ENCODE measurements at regions not wholly inside any gene's neighbourhood (a gene's known extent, or its start where the extent isn't known, plus 50 kb on each side); places are given as distances from the start of the nearest gene placed in this dataset.

DNA sequence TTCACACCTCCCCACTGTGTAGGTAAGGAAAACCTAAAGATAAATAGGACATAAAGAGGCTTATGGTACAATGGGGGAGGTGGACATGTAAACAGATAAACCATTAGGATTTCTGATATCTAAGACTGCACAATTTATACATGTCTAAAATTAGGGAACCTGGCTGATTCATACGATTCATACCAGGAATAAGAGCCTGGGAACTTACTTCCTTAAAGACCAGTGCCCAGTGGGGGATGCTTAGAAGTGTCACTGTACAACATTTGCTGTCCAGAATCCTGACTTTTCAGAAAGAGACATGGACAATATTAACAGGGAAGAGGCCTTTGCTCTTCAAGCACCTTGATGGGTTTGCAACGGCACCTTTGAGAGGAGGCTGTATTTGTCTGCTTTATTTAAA lies 116.8 kb upstream of the KIT start:
- no peak overlapping the region for H3K4me3 ChIP-seq (ENCODE audit: low read depth in 2 of 2, low read length in 1 of 2)
- H4K20me1 ChIP-seq (ENCODE audit: insufficient read depth), result no peaks in the 10 kb centered on the region
- H3K27me3 ChIP-seq (ENCODE audit: insufficient read depth), result no peaks in the 10 kb centered on the region
- H2AFZ ChIP-seq (ENCODE audit: low read depth), result no peak overlapping the region
- H3K36me3 ChIP-seq (replicated peaks in 1 of 2; ENCODE audit: control insufficient read depth in 1 of 2, insufficient read depth in 2 of 2, low read length in 1 of 2), result no peaks in the 10 kb centered on the region
- 59% methylated on average over 2 of the region's 2 CpGs for WGBS (ENCODE audit: low lambda C conversion rate)
- no peaks in the 10 kb centered on the region for H3K9me2 ChIP-seq
- H3K4me2 ChIP-seq, result no peak overlapping the region
- POLR2A ChIA-PET, result interaction anchor here (1.1 kb wide), 1 partner anchor 17 kb away, joined by 3 read pairs; no protein-coding TSS in a partner anchor
- H3K9me3 ChIP-seq, result no peaks in the 10 kb centered on the region
- no peak for DNase-seq
- H3K9ac ChIP-seq, result peak overlapping the region; percentile 11; the same call in 1 of the 2 replicates
- no peaks in the 10 kb centered on the region for H3K79me2 ChIP-seq (ENCODE audit: insufficient read depth)
- no peaks in the 10 kb centered on the region for H3F3A ChIP-seq (replicated peaks; ENCODE audit: insufficient read depth)
- H3K27ac ChIP-seq (ENCODE audit: low read depth in 2 of 2, low read length in 1 of 2), result peak overlapping the region in 1 of 2 experiments; percentile 68; a peak in 1 of 4 replicates
- CTCF ChIA-PET, result no interaction called here
- no peak for TF ChIP-seq USF2 (IDR thresholded peaks at IDR 0.05; ENCODE audit: borderline replicate concordance, low read depth, low read length)
- TF ChIP-seq FOXJ3 (CRISPR knock-in tag; IDR thresholded peaks at IDR 0.05), result no peak
- no peak for TF ChIP-seq ELF1 (IDR thresholded peaks at IDR 0.05)
- TF ChIP-seq, protein P1, sequence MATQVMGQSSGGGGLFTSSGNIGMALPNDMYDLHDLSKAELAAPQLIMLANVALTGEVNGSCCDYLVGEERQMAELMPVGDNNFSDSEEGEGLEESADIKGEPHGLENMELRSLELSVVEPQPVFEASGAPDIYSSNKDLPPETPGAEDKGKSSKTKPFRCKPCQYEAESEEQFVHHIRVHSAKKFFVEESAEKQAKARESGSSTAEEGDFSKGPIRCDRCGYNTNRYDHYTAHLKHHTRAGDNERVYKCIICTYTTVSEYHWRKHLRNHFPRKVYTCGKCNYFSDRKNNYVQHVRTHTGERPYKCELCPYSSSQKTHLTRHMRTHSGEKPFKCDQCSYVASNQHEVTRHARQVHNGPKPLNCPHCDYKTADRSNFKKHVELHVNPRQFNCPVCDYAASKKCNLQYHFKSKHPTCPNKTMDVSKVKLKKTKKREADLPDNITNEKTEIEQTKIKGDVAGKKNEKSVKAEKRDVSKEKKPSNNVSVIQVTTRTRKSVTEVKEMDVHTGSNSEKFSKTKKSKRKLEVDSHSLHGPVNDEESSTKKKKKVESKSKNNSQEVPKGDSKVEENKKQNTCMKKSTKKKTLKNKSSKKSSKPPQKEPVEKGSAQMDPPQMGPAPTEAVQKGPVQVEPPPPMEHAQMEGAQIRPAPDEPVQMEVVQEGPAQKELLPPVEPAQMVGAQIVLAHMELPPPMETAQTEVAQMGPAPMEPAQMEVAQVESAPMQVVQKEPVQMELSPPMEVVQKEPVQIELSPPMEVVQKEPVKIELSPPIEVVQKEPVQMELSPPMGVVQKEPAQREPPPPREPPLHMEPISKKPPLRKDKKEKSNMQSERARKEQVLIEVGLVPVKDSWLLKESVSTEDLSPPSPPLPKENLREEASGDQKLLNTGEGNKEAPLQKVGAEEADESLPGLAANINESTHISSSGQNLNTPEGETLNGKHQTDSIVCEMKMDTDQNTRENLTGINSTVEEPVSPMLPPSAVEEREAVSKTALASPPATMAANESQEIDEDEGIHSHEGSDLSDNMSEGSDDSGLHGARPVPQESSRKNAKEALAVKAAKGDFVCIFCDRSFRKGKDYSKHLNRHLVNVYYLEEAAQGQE (IDR thresholded peaks at IDR 0.05; ENCODE audit: low read depth, low read length), result no peak
- TF ChIP-seq FOXM1 (IDR thresholded peaks at IDR 0.05; ENCODE audit: low read depth), result no peak
- TF ChIP-seq NFIC (IDR thresholded peaks at IDR 0.05; ENCODE audit: borderline replicate concordance), result no peak
- TF ChIP-seq TCF12 (IDR thresholded peaks at IDR 0.05), result no peak
- no peak for TF ChIP-seq MAX (IDR thresholded peaks at IDR 0.05; ENCODE audit: low read depth)
- no peak for TF ChIP-seq SMC3 (IDR thresholded peaks at IDR 0.05; ENCODE audit: low read depth, low read length)
- TF ChIP-seq, protein P2, sequence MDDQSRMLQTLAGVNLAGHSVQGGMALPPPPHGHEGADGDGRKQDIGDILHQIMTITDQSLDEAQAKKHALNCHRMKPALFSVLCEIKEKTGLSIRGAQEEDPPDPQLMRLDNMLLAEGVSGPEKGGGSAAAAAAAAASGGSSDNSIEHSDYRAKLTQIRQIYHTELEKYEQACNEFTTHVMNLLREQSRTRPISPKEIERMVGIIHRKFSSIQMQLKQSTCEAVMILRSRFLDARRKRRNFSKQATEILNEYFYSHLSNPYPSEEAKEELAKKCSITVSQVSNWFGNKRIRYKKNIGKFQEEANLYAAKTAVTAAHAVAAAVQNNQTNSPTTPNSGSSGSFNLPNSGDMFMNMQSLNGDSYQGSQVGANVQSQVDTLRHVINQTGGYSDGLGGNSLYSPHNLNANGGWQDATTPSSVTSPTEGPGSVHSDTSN (IDR thresholded peaks at IDR 0.05), result no peak
- no peak for TF ChIP-seq RXRA (IDR thresholded peaks at IDR 0.05; ENCODE audit: borderline replicate concordance, low read depth)
- no peak for TF ChIP-seq TAF1 (IDR thresholded peaks at IDR 0.05; ENCODE audit: borderline replicate concordance, low read depth, low read length)
- TF ChIP-seq SIN3A (IDR thresholded peaks at IDR 0.05; ENCODE audit: borderline replicate concordance, low read depth, low read length), result no peak
- TF ChIP-seq, protein P3, sequence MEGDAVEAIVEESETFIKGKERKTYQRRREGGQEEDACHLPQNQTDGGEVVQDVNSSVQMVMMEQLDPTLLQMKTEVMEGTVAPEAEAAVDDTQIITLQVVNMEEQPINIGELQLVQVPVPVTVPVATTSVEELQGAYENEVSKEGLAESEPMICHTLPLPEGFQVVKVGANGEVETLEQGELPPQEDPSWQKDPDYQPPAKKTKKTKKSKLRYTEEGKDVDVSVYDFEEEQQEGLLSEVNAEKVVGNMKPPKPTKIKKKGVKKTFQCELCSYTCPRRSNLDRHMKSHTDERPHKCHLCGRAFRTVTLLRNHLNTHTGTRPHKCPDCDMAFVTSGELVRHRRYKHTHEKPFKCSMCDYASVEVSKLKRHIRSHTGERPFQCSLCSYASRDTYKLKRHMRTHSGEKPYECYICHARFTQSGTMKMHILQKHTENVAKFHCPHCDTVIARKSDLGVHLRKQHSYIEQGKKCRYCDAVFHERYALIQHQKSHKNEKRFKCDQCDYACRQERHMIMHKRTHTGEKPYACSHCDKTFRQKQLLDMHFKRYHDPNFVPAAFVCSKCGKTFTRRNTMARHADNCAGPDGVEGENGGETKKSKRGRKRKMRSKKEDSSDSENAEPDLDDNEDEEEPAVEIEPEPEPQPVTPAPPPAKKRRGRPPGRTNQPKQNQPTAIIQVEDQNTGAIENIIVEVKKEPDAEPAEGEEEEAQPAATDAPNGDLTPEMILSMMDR (IDR thresholded peaks at IDR 0.05), result no peak
- TF ChIP-seq EP300 (IDR thresholded peaks at IDR 0.05; ENCODE audit: borderline replicate concordance in 1 of 2, low read depth in 1 of 2, low read length in 1 of 2), result no peak
- TF ChIP-seq, protein P4, sequence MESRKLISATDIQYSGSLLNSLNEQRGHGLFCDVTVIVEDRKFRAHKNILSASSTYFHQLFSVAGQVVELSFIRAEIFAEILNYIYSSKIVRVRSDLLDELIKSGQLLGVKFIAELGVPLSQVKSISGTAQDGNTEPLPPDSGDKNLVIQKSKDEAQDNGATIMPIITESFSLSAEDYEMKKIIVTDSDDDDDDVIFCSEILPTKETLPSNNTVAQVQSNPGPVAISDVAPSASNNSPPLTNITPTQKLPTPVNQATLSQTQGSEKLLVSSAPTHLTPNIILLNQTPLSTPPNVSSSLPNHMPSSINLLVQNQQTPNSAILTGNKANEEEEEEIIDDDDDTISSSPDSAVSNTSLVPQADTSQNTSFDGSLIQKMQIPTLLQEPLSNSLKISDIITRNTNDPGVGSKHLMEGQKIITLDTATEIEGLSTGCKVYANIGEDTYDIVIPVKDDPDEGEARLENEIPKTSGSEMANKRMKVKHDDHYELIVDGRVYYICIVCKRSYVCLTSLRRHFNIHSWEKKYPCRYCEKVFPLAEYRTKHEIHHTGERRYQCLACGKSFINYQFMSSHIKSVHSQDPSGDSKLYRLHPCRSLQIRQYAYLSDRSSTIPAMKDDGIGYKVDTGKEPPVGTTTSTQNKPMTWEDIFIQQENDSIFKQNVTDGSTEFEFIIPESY (IDR thresholded peaks at IDR 0.05; ENCODE audit: borderline replicate concordance, low read depth), result no peak
- no peak for TF ChIP-seq YY1 (IDR thresholded peaks at IDR 0.05; ENCODE audit: low read depth)
- no peak for TF ChIP-seq POLR2AphosphoS5 (IDR thresholded peaks at IDR 0.05; ENCODE audit: low read depth, low read length)
- TF ChIP-seq RFX5 (IDR thresholded peaks at IDR 0.05; ENCODE audit: low read length), result no peak
- no peak for TF ChIP-seq GATA2 (CRISPR knock-in tag; IDR thresholded peaks at IDR 0.05)
- peaks cover 9 to 22% of the 10 kb centered on the region in 2 experiments; a peak in 2 of 4 replicates for H3K4me1 ChIP-seq (ENCODE audit: control insufficient read depth in 1 of 2, insufficient read depth in 2 of 2, low read depth in 1 of 2, low read length in 1 of 2)
